ENCODE measurements at regions not wholly inside any gene's neighbourhood (a gene's known extent, or its start where the extent isn't known, plus 50 kb on each side); places are given as distances from the start of the nearest gene placed in this dataset.

GRCh38 chr2:228283491-228284171 lies 102.1 kb upstream of the SPHKAP start:
- no peak for DNase-seq

GRCh38 chr2:228282376-228282775 lies 100.9 kb upstream of the SPHKAP start:
- no peak for DNase-seq

- DNase-seq: no peak
Observed at GRCh38 chr2:228273159-228273558, 91.7 kb upstream of the SPHKAP start.

GRCh38 chr2:228269351-228269750 lies 87.9 kb upstream of the SPHKAP start:
- no peak for DNase-seq

- no peak for DNase-seq
Observed at GRCh38 chr2:228268756-228269155, 87.3 kb upstream of the SPHKAP start.

GRCh38 chr2:228268301-228268700 lies 86.8 kb upstream of the SPHKAP start:
- no peak for DNase-seq

- no peak for DNase-seq
Observed at GRCh38 chr2:228263156-228263555, 81.7 kb upstream of the SPHKAP start.

- no peak for DNase-seq
Observed at GRCh38 chr2:228261546-228261945, 80.1 kb upstream of the SPHKAP start.

- no peak for DNase-seq
Observed at GRCh38 chr2:228257379-228257778, 75.9 kb upstream of the SPHKAP start.

GRCh38 chr2:228253752-228254151 lies 72.3 kb upstream of the SPHKAP start:
- no peak for DNase-seq

GRCh38 chr2:228247335-228247734 lies 65.8 kb upstream of the SPHKAP start:
- no peak for DNase-seq

- DNase-seq: no peak
Observed at GRCh38 chr2:228245601-228246000, 64.1 kb upstream of the SPHKAP start.

- DNase-seq: no peak
Observed at GRCh38 chr2:228242591-228242990, 61.1 kb upstream of the SPHKAP start.

GRCh38 chr2:228239907-228240561 lies 58.5 kb upstream of the SPHKAP start:
- DNase-seq: no peak

- DNase-seq: no peak
Observed at GRCh38 chr2:228239207-228239906, 57.9 kb upstream of the SPHKAP start.
